MCF 10A (cell line): ENCODE measurements at regions not wholly inside any gene's neighbourhood (a gene's known extent, or its start where the extent isn't known, plus 50 kb on each side); places are given as distances from the start of the nearest gene placed in this dataset.
"Not testable (repeated sequence)": the region's sequence is repeated elsewhere in the genome, so short reads cannot be mapped to it uniquely, and the experiment has no call there.

Source experiments
- BruUV-seq: library from RNA; stranded (reverse); fragments of 400-500 nt; replicated peaks from 2 replicates; lab custom pipeline; 2021; lab: Mats Ljungman, UMichigan
- CTCF ChIA-PET: fragments of 300-600 bp; sonication (Branson Sonifier 250); formaldehyde crosslinking; extraction: SDS; loops from one replicate; lab custom pipeline; 2021; ENCODE audit warnings: antibody characterized with exemption, inconsistent platforms; lab: Yijun Ruan, JAX
- POLR2A ChIA-PET: fragments of 300-600, 350-650 bp; sonication (Branson Sonifier 250); formaldehyde crosslinking; extraction: SDS; loops from one replicate; lab custom pipeline; 2020; ENCODE audit warnings: antibody characterized with exemption, inconsistent platforms; lab: Yijun Ruan, JAX
- DNase-seq: peaks from one replicate; pipeline ENCODE4 v3.0.0-alpha.2; 2018; ENCODE audit not compliant: unreplicated experiment
- H3K27ac Mint-ChIP-seq: one replicate; pipeline ENCODE4 v1.8.0; 2022; ENCODE audit warnings: mild to moderate bottlenecking, low read depth, mixed read lengths; ENCODE audit not compliant: unreplicated experiment
- H3K27me3 Mint-ChIP-seq: one replicate; pipeline ENCODE4 v1.8.0; 2022; ENCODE audit warnings: mixed read lengths; ENCODE audit not compliant: insufficient read depth, unreplicated experiment
- H3K36me3 Mint-ChIP-seq: one replicate; pipeline ENCODE4 v1.8.0; 2022; ENCODE audit warnings: mild to moderate bottlenecking, moderate library complexity, mixed read lengths; ENCODE audit not compliant: insufficient read depth, unreplicated experiment
- H3K4me1 Mint-ChIP-seq: one replicate; pipeline ENCODE4 v1.8.0; 2022; ENCODE audit warnings: mixed read lengths; ENCODE audit not compliant: insufficient read depth, unreplicated experiment
- H3K4me3 Mint-ChIP-seq: one replicate; pipeline ENCODE4 v1.8.0; 2022; ENCODE audit warnings: mild to moderate bottlenecking, moderate library complexity, mixed read lengths; ENCODE audit not compliant: unreplicated experiment
- H3K9me3 Mint-ChIP-seq: one replicate; pipeline ENCODE4 v1.8.0; 2022; ENCODE audit warnings: mixed read lengths; ENCODE audit not compliant: unreplicated experiment
- CTCF ChIP-seq: fragments of 200-600 bp; IDR thresholded peaks from one replicate; pipeline ENCODE4 v1.8.0; 2022; ENCODE audit warnings: antibody characterized with exemption, mild to moderate bottlenecking; ENCODE audit not compliant: unreplicated experiment
- intact Hi-C: fragments of 100-400 bp; cut with micrococcal nuclease; formaldehyde crosslinking; loops from 2 replicates; pipeline ENCODE4 v1.14.1; 2022

- H3K27me3 Mint-ChIP-seq, result no peaks in the 10 kb centered on the region
- H3K36me3 Mint-ChIP-seq, result no peaks in the 10 kb centered on the region
- BruUV-seq, result no TSS peak
- no peak for TF ChIP-seq CTCF
- no peaks in the 10 kb centered on the region for H3K9me3 Mint-ChIP-seq
- ChIA-PET CTCF (interaction anchor here (0.5 to 1.6 kb wide), 7 partner anchors 8 to 547 kb away, joined by 3 to 4 read pairs (median 3); no protein-coding TSS in a partner anchor), POLR2A (no interaction called here)
- no peak overlapping the region for H3K4me3 Mint-ChIP-seq
- no peak for DNase-seq
- intact Hi-C loops, result no loop called here
- no peak overlapping the region for H3K27ac Mint-ChIP-seq
- no peaks in the 10 kb centered on the region for H3K4me1 Mint-ChIP-seq
These were observed 92.3 kb upstream of the TRHDE start for GRCh38 chr12:72179841-72180240.

- H3K27ac Mint-ChIP-seq, DNase-seq, H3K4me1 Mint-ChIP-seq, POLR2A ChIA-PET, H3K9me3 Mint-ChIP-seq, H3K36me3 Mint-ChIP-seq, H3K27me3 Mint-ChIP-seq, BruUV-seq, intact Hi-C loops, H3K4me3 Mint-ChIP-seq: not testable (repeated sequence)
- CTCF ChIA-PET, result interaction anchor here (0.6 to 0.7 kb wide), 3 partner anchors 23 to 684 kb away, joined by 3 to 4 read pairs (median 3); no protein-coding TSS in a partner anchor
These were observed 87.1 kb upstream of the TRHDE start for GRCh38 chr12:72184971-72185533.

- Mint-ChIP-seq H3K4me1 (no peaks in the 10 kb centered on the region), H3K27ac (no peak overlapping the region), H3K4me3 (no peak overlapping the region), H3K27me3 (no peaks in the 10 kb centered on the region), H3K9me3 (no peaks in the 10 kb centered on the region), H3K36me3 (no peaks in the 10 kb centered on the region)
- CTCF ChIA-PET, result interaction anchor here (0.6 kb wide), 1 partner anchor 84 kb away, joined by 4 read pairs; no protein-coding TSS in a partner anchor
- no peak for TF ChIP-seq CTCF
- no TSS peak for BruUV-seq
- intact Hi-C loops, result no loop called here
- no peak for DNase-seq
- POLR2A ChIA-PET, result no interaction called here
These were observed 82.9 kb upstream of the TRHDE start for GRCh38 chr12:72189266-72189665.

GRCh38 chr12:72191761-72192160, 80.4 kb upstream of the TRHDE start:
- no TSS peak for BruUV-seq
- H3K27ac Mint-ChIP-seq, result no peak overlapping the region
- no peak overlapping the region for H3K4me3 Mint-ChIP-seq
- CTCF ChIA-PET, result no interaction called here
- POLR2A ChIA-PET, result no interaction called here
- no peaks in the 10 kb centered on the region for H3K9me3 Mint-ChIP-seq
- no peak for TF ChIP-seq CTCF
- H3K27me3 Mint-ChIP-seq, result no peaks in the 10 kb centered on the region
- no peaks in the 10 kb centered on the region for H3K4me1 Mint-ChIP-seq
- no peak for DNase-seq
- no peaks in the 10 kb centered on the region for H3K36me3 Mint-ChIP-seq
- intact Hi-C loops, result no loop called here
